NT2/D1 (cell line): ENCODE measurements at regions not wholly inside any gene's neighbourhood (a gene's known extent, or its start where the extent isn't known, plus 50 kb on each side); places are given as distances from the start of the nearest gene placed in this dataset.

Experiments used
- SUZ12 ChIP-seq: IDR thresholded peaks from 2 replicates; pipeline ENCODE4 v1.6.1; 2011; ENCODE audit not compliant: insufficient read length, insufficient read depth; ENCODE audit errors: extremely low read depth
- YY1 ChIP-seq: IDR thresholded peaks from 2 replicates; pipeline ENCODE4 v1.6.1; 2011; ENCODE audit not compliant: insufficient read length, insufficient read depth
- ZNF274 ChIP-seq: IDR thresholded peaks from 2 replicates; pipeline ENCODE4 v1.6.1; 2011; ENCODE audit warnings: mild to moderate bottlenecking, low read depth, low read length

DNA sequence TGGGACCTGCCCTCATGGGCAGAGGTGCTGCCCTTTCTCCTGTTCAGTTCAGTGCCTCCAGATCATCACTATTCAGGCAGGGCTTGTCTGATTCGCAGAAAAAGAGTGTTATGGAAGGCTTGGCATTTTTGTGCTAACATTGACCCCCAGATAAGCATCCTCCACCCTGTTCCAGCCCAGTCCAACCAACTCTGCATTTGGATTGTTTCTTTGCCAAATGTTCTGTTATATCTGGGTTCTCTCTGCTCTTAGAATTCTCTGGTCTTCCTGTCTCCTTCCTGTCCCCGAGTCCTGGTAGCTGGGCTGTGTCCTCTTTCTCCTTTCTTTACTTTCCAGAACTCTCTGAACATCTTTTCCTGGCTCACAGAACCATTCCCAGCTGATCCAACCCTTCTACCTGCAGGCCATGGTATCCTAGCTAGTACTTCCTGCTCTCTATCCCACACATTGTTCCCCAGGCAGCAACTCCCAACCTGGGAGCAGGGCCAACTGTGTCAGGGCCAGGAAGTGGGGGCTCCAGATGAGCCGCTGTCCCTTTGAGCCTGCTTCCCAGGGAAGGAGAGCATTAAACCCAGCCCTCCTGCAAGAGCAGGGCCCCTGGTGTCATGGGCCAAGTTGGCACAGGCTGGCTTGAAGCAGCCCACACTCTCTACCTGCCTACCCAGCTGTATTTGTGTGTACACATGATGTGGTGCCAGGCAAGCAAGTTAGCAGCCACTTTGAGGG is 280.7 kb upstream of the CADM1 start:
- TF ChIP-seq YY1: no peak
- no peak for TF ChIP-seq SUZ12
- no peak for TF ChIP-seq ZNF274
